HG03378 (cell line): ENCODE measurements at regions not wholly inside any gene's neighbourhood (a gene's known extent, or its start where the extent isn't known, plus 50 kb on each side); places are given as distances from the start of the nearest gene placed in this dataset.
"Not testable (repeated sequence)": the region's sequence is repeated elsewhere in the genome, so short reads cannot be mapped to it uniquely, and the experiment has no call there.

ENCODE experiments used
- ATAC-seq: cut with Tn5 transposase; IDR thresholded peaks from one replicate; pipeline ENCODE4 v1.9.1; 2021; ENCODE audit warnings: mild to moderate bottlenecking, moderate library complexity; ENCODE audit not compliant: unreplicated experiment

- ATAC-seq = no peak
Measured at GRCh38 chr10:56298941-56299340, 62.1 kb downstream of the ZWINT start.

GRCh38 chr10:56296618-56297017 is 64.4 kb downstream of the ZWINT start:
- no peak for ATAC-seq

GRCh38 chr10:56288403-56288802 is 72.7 kb downstream of the ZWINT start:
- ATAC-seq = no peak

GRCh38 chr10:56286096-56286495 is 75.0 kb downstream of the ZWINT start:
- no peak for ATAC-seq

GRCh38 chr10:56279270-56279669 is 81.8 kb downstream of the ZWINT start:
- no peak for ATAC-seq

GRCh38 chr10:56269181-56269580 is 91.9 kb downstream of the ZWINT start:
- no peak for ATAC-seq

- no peak for ATAC-seq
Measured at GRCh38 chr10:56266120-56266519, 94.9 kb downstream of the ZWINT start.

- ATAC-seq = no peak
Measured at GRCh38 chr10:56258991-56259390, 102.1 kb downstream of the ZWINT start.

GRCh38 chr10:56258378-56258777 is 102.7 kb downstream of the ZWINT start:
- no peak for ATAC-seq

- no peak for ATAC-seq
Measured at GRCh38 chr10:56255298-56255697, 105.8 kb downstream of the ZWINT start.

- ATAC-seq = no peak
Measured at GRCh38 chr10:56240471-56240870, 120.6 kb downstream of the ZWINT start.

- ATAC-seq = no peak
Measured at GRCh38 chr10:56231436-56231835, 129.6 kb downstream of the ZWINT start.

- ATAC-seq = no peak
Measured at GRCh38 chr10:56222237-56222636, 138.8 kb downstream of the ZWINT start.

- ATAC-seq = no peak
Measured at GRCh38 chr10:56212951-56213350, 148.1 kb downstream of the ZWINT start.

GRCh38 chr10:56181607-56182006 is 179.5 kb downstream of the ZWINT start:
- no peak for ATAC-seq

GRCh38 chr10:56178210-56178609 is 182.8 kb downstream of the ZWINT start:
- no peak for ATAC-seq

- not testable (repeated sequence) for ATAC-seq
Measured at GRCh38 chr10:56155091-56155513, 206.0 kb downstream of the ZWINT start.

- ATAC-seq = no peak
Measured at GRCh38 chr10:56146806-56147205, 214.3 kb downstream of the ZWINT start.

GRCh38 chr10:56142092-56142728 is 218.8 kb downstream of the ZWINT start:
- ATAC-seq = peak; percentile 79

- no peak for ATAC-seq
Measured at GRCh38 chr10:56139405-56139804, 221.7 kb downstream of the ZWINT start.

GRCh38 chr10:56135828-56136227 is 225.2 kb downstream of the ZWINT start:
- ATAC-seq = no peak

GRCh38 chr10:56123247-56123646 is 237.8 kb downstream of the ZWINT start:
- ATAC-seq = no peak

- ATAC-seq = no peak
Measured at GRCh38 chr10:56116684-56117083, 244.4 kb downstream of the ZWINT start.
